H1 (cell line): ENCODE measurements at regions not wholly inside any gene's neighbourhood (a gene's known extent, or its start where the extent isn't known, plus 50 kb on each side); places are given as distances from the start of the nearest gene placed in this dataset.

Source experiments
- CTCF ChIA-PET: fragments of 300-600 bp; sonication (Branson Sonifier 250); formaldehyde crosslinking; loops from one replicate; lab custom pipeline; 2021; ENCODE audit not compliant: partially characterized antibody; lab: Charles Lee
- POLR2A ChIA-PET: fragments of 300-600 bp; sonication (Branson Sonifier 250); formaldehyde crosslinking; loops from one replicate; lab custom pipeline; 2021; ENCODE audit warnings: inconsistent platforms; ENCODE audit not compliant: partially characterized antibody; lab: Charles Lee
- DNase-seq, 2 experiments: peaks; one replicate each; pipeline versions ENCODE4 v3.0.0 to v3.0.0-alpha.2; 2010 to 2022; ENCODE audit warnings: low spot score in 2 of 2, low read depth in 1 of 2, mixed read lengths in 1 of 2
- FAIRE-seq: peaks from 2 replicates; lab custom pipeline; 2011; peaks lifted over from hg19 to GRCh38; lab: Jason Lieb, UNC
- H2AFZ ChIP-seq: 2 replicates; pipeline ENCODE4 v1.8.1; 2012; ENCODE audit warnings: low read length, inconsistent platforms
- H2AK5ac ChIP-seq: 2 replicates; pipeline ENCODE4 v1.6.1; 2013; ENCODE audit warnings: low read depth, low read length
- H2BK120ac ChIP-seq: replicated peaks from 2 replicates; pipeline ENCODE3; 2013; ENCODE audit warnings: low read depth, low read length, inconsistent platforms
- H2BK12ac ChIP-seq: 2 replicates; pipeline ENCODE4 v1.6.1; 2013; ENCODE audit warnings: low read depth, low read length
- H2BK15ac ChIP-seq: 2 replicates; pipeline ENCODE4 v1.6.1; 2013; ENCODE audit warnings: low read length
- H2BK20ac ChIP-seq: 2 replicates; pipeline ENCODE4 v1.6.1; 2013; ENCODE audit warnings: low read length
- H2BK5ac ChIP-seq: 2 replicates; pipeline ENCODE4 v1.6.1; 2013; ENCODE audit warnings: low read depth, low read length
- H3K14ac ChIP-seq: 2 replicates; pipeline ENCODE4 v1.6.1; 2013; ENCODE audit warnings: inconsistent platforms; ENCODE audit not compliant: insufficient read length
- H3K18ac ChIP-seq: 2 replicates; pipeline ENCODE4 v1.6.1; 2013; ENCODE audit warnings: low read length; ENCODE audit errors: extremely low read depth
- H3K23ac ChIP-seq: 2 replicates; pipeline ENCODE4 v1.6.1; 2013; ENCODE audit warnings: inconsistent platforms; ENCODE audit not compliant: insufficient read length
- H3K23me2 ChIP-seq: 2 replicates; pipeline ENCODE4 v1.6.1; 2013; ENCODE audit warnings: low read depth, low read length
- H3K27ac ChIP-seq: 2 replicates; pipeline ENCODE4 v1.6.1; 2011; ENCODE audit warnings: low read depth, low read length, inconsistent platforms
- H3K27me3 ChIP-seq, 4 experiments: replicated peaks in 1 of 4; 1 replicate in 1 of 4; 2 replicates in 3 of 4; pipeline versions ENCODE4 v1.6.1 to v1.8.1; 2011 to 2013; ENCODE audit warnings: low read length in 3 of 4, mild to moderate bottlenecking in 3 of 4, inconsistent platforms in 2 of 4, mixed read lengths in 2 of 4, moderate library complexity in 1 of 4; ENCODE audit not compliant: control insufficient read depth in 3 of 4, insufficient read depth in 3 of 4; ENCODE audit errors: extremely low read depth in 1 of 4
- H3K36me3 ChIP-seq, 4 experiments: 2 replicates each; pipeline versions ENCODE4 v1.6.1 to v1.8.1; 2011 to 2013; ENCODE audit warnings: mild to moderate bottlenecking in 4 of 4, low read length in 3 of 4, moderate library complexity in 2 of 4, control low read depth in 1 of 4, inconsistent platforms in 1 of 4; ENCODE audit not compliant: insufficient read depth in 4 of 4, control insufficient read depth in 2 of 4
- H3K4ac ChIP-seq: replicated peaks from 2 replicates; pipeline ENCODE3; 2013; ENCODE audit warnings: low read length, low read depth, mixed read lengths, inconsistent platforms; ENCODE audit not compliant: insufficient read length
- H3K4me1 ChIP-seq, 4 experiments: replicated peaks in 1 of 4; 1 replicate in 1 of 4; 2 replicates in 3 of 4; pipeline versions ENCODE4 v1.6.1 to v1.8.1; 2011 to 2013; ENCODE audit warnings: low read length in 3 of 4, inconsistent platforms in 2 of 4, mixed read lengths in 1 of 4; ENCODE audit not compliant: insufficient read depth in 4 of 4, control insufficient read depth in 3 of 4
- H3K4me2 ChIP-seq, 2 experiments: 2 replicates each; pipeline versions ENCODE4 v1.6.1 to v1.8.1; 2011 to 2013; ENCODE audit warnings: low read depth in 2 of 2, low read length in 2 of 2, control low read depth in 1 of 2, inconsistent platforms in 1 of 2, mild to moderate bottlenecking in 1 of 2; ENCODE audit not compliant: insufficient read depth in 1 of 2
- H3K4me3 ChIP-seq, 4 experiments: fragments of 200-600, 300-600 bp in 1 of 4; sonication (generic), shearing (Covaris generic), sonication (Bioruptor Twin) in 1 of 4; 2 replicates each; pipeline versions ENCODE4 v1.5.1 to v1.8.1; 2011 to 2016; ENCODE audit warnings: low read length in 4 of 4, low read depth in 3 of 4, control low read depth in 2 of 4, inconsistent platforms in 2 of 4, mild to moderate bottlenecking in 2 of 4, mixed read lengths in 1 of 4, moderate library complexity in 1 of 4; ENCODE audit not compliant: insufficient read depth in 2 of 4; ENCODE audit errors: extremely low read depth in 1 of 4
- H3K56ac ChIP-seq: replicated peaks from 2 replicates; pipeline ENCODE3; 2013; ENCODE audit warnings: low read depth, mild to moderate bottlenecking, mixed read lengths, low read length, inconsistent platforms; ENCODE audit not compliant: insufficient read length
- H3K79me1 ChIP-seq: 2 replicates; pipeline ENCODE4 v1.6.1; 2013; ENCODE audit warnings: low read depth, low read length, control low read depth
- H3K79me2 ChIP-seq, 2 experiments: 2 replicates each; pipeline versions ENCODE4 v1.6.1 to v1.8.1; 2012 to 2013; ENCODE audit warnings: low read length in 2 of 2, mild to moderate bottlenecking in 2 of 2, inconsistent platforms in 1 of 2; ENCODE audit not compliant: insufficient read depth in 2 of 2, control insufficient read depth in 1 of 2
- H3K9ac ChIP-seq, 4 experiments: replicated peaks in 1 of 4; 1 replicate in 1 of 4; 2 replicates in 3 of 4; pipeline versions ENCODE4 v1.6.1 to v1.8.1; 2011 to 2013; ENCODE audit warnings: low read depth in 3 of 4, low read length in 3 of 4, control low read depth in 2 of 4, mild to moderate bottlenecking in 2 of 4, moderate library complexity in 2 of 4, inconsistent platforms in 1 of 4; ENCODE audit errors: extremely low read depth in 1 of 4
- H3K9me3 ChIP-seq, 2 experiments: 2 replicates each; pipeline versions ENCODE4 v1.6.1 to v1.8.1; 2012 to 2013; ENCODE audit warnings: mild to moderate bottlenecking in 2 of 2, moderate library complexity in 2 of 2, control low read depth in 1 of 2, inconsistent platforms in 1 of 2, low read depth in 1 of 2, low read length in 1 of 2, mixed read lengths in 1 of 2; ENCODE audit not compliant: insufficient read depth in 2 of 2
- H4K20me1 ChIP-seq, 2 experiments: replicated peaks in 1 of 2; 2 replicates each; pipeline versions ENCODE3 to v1.8.1; 2011 to 2013; ENCODE audit warnings: inconsistent platforms in 2 of 2, low read length in 2 of 2, mild to moderate bottlenecking in 1 of 2; ENCODE audit not compliant: insufficient read depth in 2 of 2, control insufficient read depth in 1 of 2
- H4K5ac ChIP-seq: 2 replicates; pipeline ENCODE4 v1.6.1; 2013; ENCODE audit warnings: low read length, low read depth, mixed read lengths, inconsistent platforms; ENCODE audit not compliant: insufficient read length
- H4K8ac ChIP-seq: 2 replicates; pipeline ENCODE4 v1.8.0; 2013; ENCODE audit warnings: mild to moderate bottlenecking, moderate library complexity, low read length, inconsistent platforms; ENCODE audit not compliant: insufficient read depth; ENCODE audit errors: extremely low read depth
- H4K91ac ChIP-seq: replicated peaks from 2 replicates; pipeline ENCODE3; 2013; ENCODE audit warnings: low read length, mixed read lengths, inconsistent platforms; ENCODE audit not compliant: insufficient read length
- WGBS, 2 experiments: shearing (Covaris generic) in 1 of 2; methylation state at CpG; one replicate each; pipeline versions ENCODE4 v1.1.6 to v1.1.7; 2013 to 2015; ENCODE audit warnings: low lambda C conversion rate in 2 of 2, mixed read lengths in 2 of 2, inconsistent platforms in 1 of 2, low coverage in 1 of 2, missing lambda C conversion rate in 1 of 2; ENCODE audit not compliant: insufficient replicate concordance in 2 of 2, insufficient coverage in 1 of 2, insufficient read length in 1 of 2; ENCODE audit errors: extremely low coverage in 1 of 2, missing lambda C conversion rate in 1 of 2; 5-methylcytosine and 5-hydroxymethylcytosine counted together

- no peak overlapping the region for H2AK5ac ChIP-seq
- H3K4me2 ChIP-seq: no peak overlapping the region
- H3K56ac ChIP-seq: no peak overlapping the region
- H2BK5ac ChIP-seq: no peak overlapping the region
- POLR2A ChIA-PET: no interaction called here
- H2BK12ac ChIP-seq: no peak overlapping the region
- CTCF ChIA-PET: interaction anchor here (2.1 to 4.8 kb wide), 2 partner anchors 13 to 30 kb away, joined by 7 to 47 read pairs; no protein-coding TSS in a partner anchor
- no peak for DNase-seq
- no peaks in the 10 kb centered on the region for H3K27me3 ChIP-seq
- 96% methylated on average over 4 of the region's 4 CpGs; no CpG with 5 or more reads in 1 of the 2 experiments for WGBS, 2 experiments
- H3K18ac ChIP-seq: no peak overlapping the region
- no peak overlapping the region for H3K27ac ChIP-seq
- H3K36me3 ChIP-seq: no peaks in the 10 kb centered on the region
- no peaks in the 10 kb centered on the region; the same call in 1 of the 2 replicates for H3K23me2 ChIP-seq
- H3K4me1 ChIP-seq: peaks cover 3 to 13% (median 6%) of the 10 kb centered on the region in 4 experiments; a peak in 5 of 7 replicates
- H4K91ac ChIP-seq: no peak overlapping the region
- no peak overlapping the region for H3K4me3 ChIP-seq
- H2BK120ac ChIP-seq: no peak overlapping the region
- no peak overlapping the region for H3K4ac ChIP-seq
- no peak overlapping the region for H3K23ac ChIP-seq
- no peak overlapping the region for H4K5ac ChIP-seq
- FAIRE-seq: no peak
- no peaks in the 10 kb centered on the region for H3K79me1 ChIP-seq
- H3K14ac ChIP-seq: no peak overlapping the region
- H3K9me3 ChIP-seq: no peaks in the 10 kb centered on the region
- H3K79me2 ChIP-seq: no peaks in the 10 kb centered on the region
- no peak overlapping the region for H2BK15ac ChIP-seq
- H2BK20ac ChIP-seq: no peak overlapping the region
- H4K8ac ChIP-seq: no peak overlapping the region
- no peak overlapping the region for H2AFZ ChIP-seq
- H4K20me1 ChIP-seq: peaks cover 0 to 9% of the 10 kb centered on the region in 2 experiments
- no peak overlapping the region for H3K9ac ChIP-seq
These were observed 587.2 kb downstream of the BUD13 start for GRCh38 chr11:116185551-116185950.
